ENCODE measurements at regions not wholly inside any gene's neighbourhood (a gene's known extent, or its start where the extent isn't known, plus 50 kb on each side); places are given as distances from the start of the nearest gene placed in this dataset.

GRCh38 chr7:28263622-28264271 is 83.2 kb upstream of the JAZF1 start:
- intact Hi-C loops (cut with DNase I; ENCODE audit: low total_unique reads) = no loop called here
- TF ChIP-seq POLR2A (IDR thresholded peaks at IDR 0.05) (no peak), POLR2AphosphoS5 (IDR thresholded peaks at IDR 0.05) (no peak), CTCF (IDR thresholded peaks at IDR 0.05) (no peak)

GRCh38 chr7:28266402-28266801 is 85.8 kb upstream of the JAZF1 start:
- TF ChIP-seq CTCF (IDR thresholded peaks at IDR 0.05) (no peak), POLR2AphosphoS5 (IDR thresholded peaks at IDR 0.05) (no peak), POLR2A (IDR thresholded peaks at IDR 0.05) (no peak)
- no peaks in the 10 kb centered on the region for H3K27me3 ChIP-seq
- DNase-seq (ENCODE audit: low spot score in 2 of 2) = no peak
- no peaks in the 10 kb centered on the region for H3K36me3 ChIP-seq
- no peaks in the 10 kb centered on the region for H3K4me1 ChIP-seq
- intact Hi-C loops (cut with DNase I; ENCODE audit: low total_unique reads) = no loop called here
- H3K9me3 ChIP-seq = no peaks in the 10 kb centered on the region
- H3K27ac ChIP-seq = no peak overlapping the region
- H3K4me3 ChIP-seq = no peak overlapping the region

More at GRCh38 chr7:28263622-28264271, 83.2 kb upstream of the JAZF1 start:
- Histone ChIP-seq H3K4me3 (no peak overlapping the region), H3K36me3 (no peaks in the 10 kb centered on the region), H3K4me1 (no peaks in the 10 kb centered on the region), H3K27ac (no peak overlapping the region), H3K27me3 (peaks cover 0 to 2% of the 10 kb centered on the region in 2 donors), H3K9me3 (no peaks in the 10 kb centered on the region)
- DNase-seq (ENCODE audit: low spot score in 2 of 2) = no peak

- no peak for TF ChIP-seq POLR2A (IDR thresholded peaks at IDR 0.05)
- no peak for TF ChIP-seq POLR2AphosphoS5 (IDR thresholded peaks at IDR 0.05)
- no peak for TF ChIP-seq CTCF (IDR thresholded peaks at IDR 0.05)
- no peaks in the 10 kb centered on the region for H3K9me3 ChIP-seq
- H3K27me3 ChIP-seq = no peaks in the 10 kb centered on the region
- no peak overlapping the region for H3K4me3 ChIP-seq
- H3K4me1 ChIP-seq = no peaks in the 10 kb centered on the region
- DNase-seq (ENCODE audit: low spot score in 2 of 2) = no peak
- intact Hi-C loops (cut with DNase I; ENCODE audit: low total_unique reads) = no loop called here
- no peak overlapping the region for H3K27ac ChIP-seq
- H3K36me3 ChIP-seq = no peaks in the 10 kb centered on the region
Measured at GRCh38 chr7:28267012-28267411, 86.4 kb upstream of the JAZF1 start.

DNA sequence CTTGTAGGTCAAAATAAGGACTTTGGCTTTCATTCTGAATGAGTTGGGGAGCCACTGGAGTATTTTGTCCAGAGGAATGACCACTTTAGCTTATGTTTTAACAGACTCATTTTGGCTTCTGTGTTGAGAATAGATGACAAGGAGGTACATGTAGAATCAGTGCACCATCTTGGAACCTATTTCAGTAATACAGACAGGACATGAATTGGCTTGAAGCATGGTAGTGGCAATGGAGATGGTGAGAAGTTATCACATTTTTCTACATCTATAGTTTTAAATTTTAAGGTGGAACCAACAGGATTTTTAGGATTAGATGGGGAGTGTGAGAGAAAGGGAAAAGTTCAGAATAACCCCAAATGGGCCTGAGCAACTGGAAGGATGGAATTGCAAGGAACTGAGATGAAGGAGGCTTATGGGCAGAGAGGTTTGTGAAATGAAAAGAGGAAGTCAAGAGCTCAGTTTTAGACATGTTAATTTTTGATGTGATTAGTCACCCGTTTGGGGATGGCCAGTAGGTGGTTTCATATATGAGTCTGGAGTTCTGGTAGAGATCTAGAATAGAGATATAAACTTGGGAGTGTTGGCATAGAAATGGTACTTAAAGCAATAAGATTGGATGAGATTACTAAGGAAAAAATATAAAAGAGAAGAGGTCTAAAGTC is 89.2 kb upstream of the JAZF1 start:
- intact Hi-C loops (cut with DNase I; ENCODE audit: low total_unique reads) = no loop called here
- no peaks in the 10 kb centered on the region for H3K27me3 ChIP-seq
- no peaks in the 10 kb centered on the region for H3K9me3 ChIP-seq
- no peak overlapping the region for H3K27ac ChIP-seq
- H3K4me1 ChIP-seq = no peaks in the 10 kb centered on the region
- DNase-seq (ENCODE audit: low spot score in 2 of 2) = no peak
- TF ChIP-seq POLR2AphosphoS5 (IDR thresholded peaks at IDR 0.05) (no peak), CTCF (IDR thresholded peaks at IDR 0.05) (no peak), POLR2A (IDR thresholded peaks at IDR 0.05) (no peak)
- H3K36me3 ChIP-seq = no peaks in the 10 kb centered on the region
- no peak overlapping the region for H3K4me3 ChIP-seq

GRCh38 chr7:28270536-28270935 is 89.9 kb upstream of the JAZF1 start:
- H3K27me3 ChIP-seq = no peaks in the 10 kb centered on the region
- H3K9me3 ChIP-seq = no peaks in the 10 kb centered on the region
- no peaks in the 10 kb centered on the region for H3K36me3 ChIP-seq
- no peak for DNase-seq (ENCODE audit: low spot score in 2 of 2)
- no peaks in the 10 kb centered on the region for H3K4me1 ChIP-seq
- intact Hi-C loops (cut with DNase I; ENCODE audit: low total_unique reads) = no loop called here
- H3K4me3 ChIP-seq = no peak overlapping the region
- TF ChIP-seq POLR2A (IDR thresholded peaks at IDR 0.05) = no peak
- H3K27ac ChIP-seq = no peak overlapping the region
